GM18868 (cell line): ENCODE measurements at regions not wholly inside any gene's neighbourhood (a gene's known extent, or its start where the extent isn't known, plus 50 kb on each side); places are given as distances from the start of the nearest gene placed in this dataset.

Experiments
- ATAC-seq: cut with Tn5 transposase; IDR thresholded peaks from one replicate; pipeline ENCODE4 v1.9.1; 2021; ENCODE audit warnings: mild to moderate bottlenecking, moderate library complexity; ENCODE audit not compliant: unreplicated experiment

DNA sequence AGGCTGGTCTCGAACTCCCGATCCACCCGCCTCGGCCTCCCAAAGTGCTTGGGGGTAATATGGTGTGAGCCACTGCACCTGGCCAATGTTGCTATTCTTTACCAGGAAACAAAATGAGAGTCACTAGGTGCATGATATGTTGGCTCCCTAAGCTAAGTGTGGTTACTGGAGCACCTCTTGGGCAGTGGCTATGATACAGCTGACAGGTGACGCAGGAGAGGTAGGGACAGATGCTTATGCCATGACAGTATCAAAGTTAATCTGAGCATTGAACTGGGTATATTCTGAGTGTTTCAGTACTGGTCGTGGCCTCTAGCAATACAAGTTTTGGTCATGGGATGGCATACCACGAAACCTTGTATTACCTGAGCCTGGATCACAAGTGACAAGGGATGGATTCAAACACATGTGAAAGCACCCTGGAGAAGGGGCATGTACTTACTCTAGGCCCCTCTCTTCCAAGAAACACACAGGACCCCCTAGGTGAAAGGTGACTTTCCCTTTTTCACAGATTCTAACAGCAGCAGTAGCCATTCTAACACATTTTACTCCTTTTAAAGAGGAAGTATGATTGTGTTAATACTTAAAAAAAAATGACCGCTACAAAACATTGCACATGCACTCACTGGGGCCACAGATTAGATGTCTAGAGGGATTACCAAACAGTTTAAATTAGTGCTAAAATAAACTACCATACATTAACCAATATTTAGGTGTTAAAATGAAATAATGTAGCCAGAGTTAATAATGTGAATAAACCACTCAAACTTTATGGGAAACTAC is 467.3 kb downstream of the SHQ1 start:
- ATAC-seq: no peak

DNA sequence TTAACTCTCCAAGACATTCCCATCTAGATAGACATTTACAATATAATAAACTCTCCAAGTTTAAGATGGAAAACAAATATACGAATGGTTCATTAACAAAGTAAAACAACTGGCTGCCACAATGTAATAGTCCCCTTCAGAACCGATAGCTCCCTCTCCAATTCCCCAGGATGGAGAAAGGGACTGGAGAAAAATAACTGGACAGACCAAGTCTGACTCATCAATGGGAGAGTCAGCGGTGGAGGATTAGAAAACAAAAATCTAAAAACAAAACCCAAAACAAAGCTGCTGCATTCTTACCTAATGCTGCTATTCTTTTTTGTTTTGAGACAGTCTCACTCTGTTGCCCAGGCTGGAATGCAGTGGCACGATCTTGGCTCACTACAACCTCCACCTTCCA is 468.1 kb downstream of the SHQ1 start:
- no peak for ATAC-seq

DNA sequence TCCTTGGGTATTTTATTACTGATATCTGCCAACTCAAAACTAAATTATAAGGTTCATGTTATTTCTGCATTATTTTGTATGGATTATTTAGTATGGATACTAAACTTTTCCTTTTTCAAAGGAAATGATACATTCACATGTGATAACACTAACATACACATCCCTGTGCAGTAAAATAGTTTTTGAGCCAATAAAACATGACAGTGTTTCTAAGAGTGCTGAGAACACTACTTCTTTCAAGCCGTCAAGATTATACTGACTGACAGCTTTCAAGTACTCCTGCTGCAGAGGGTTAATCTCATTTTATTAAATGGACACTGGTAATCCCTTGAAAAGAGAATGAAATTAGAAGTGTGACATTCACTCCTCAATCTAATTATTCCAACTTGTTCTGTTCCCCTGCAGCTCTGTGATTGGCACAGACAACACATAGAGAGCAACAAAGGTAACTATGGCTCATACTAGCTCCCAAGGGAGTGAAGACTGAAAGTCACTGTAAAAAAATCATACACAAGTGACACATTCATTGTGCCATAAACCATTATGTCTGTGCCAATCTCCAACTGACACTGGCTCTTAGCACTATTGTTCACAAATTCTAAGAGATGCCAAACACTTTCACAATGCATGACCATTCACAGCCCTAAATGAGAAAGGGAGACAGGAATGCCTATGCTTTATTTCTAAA is 468.6 kb downstream of the SHQ1 start:
- no peak for ATAC-seq

DNA sequence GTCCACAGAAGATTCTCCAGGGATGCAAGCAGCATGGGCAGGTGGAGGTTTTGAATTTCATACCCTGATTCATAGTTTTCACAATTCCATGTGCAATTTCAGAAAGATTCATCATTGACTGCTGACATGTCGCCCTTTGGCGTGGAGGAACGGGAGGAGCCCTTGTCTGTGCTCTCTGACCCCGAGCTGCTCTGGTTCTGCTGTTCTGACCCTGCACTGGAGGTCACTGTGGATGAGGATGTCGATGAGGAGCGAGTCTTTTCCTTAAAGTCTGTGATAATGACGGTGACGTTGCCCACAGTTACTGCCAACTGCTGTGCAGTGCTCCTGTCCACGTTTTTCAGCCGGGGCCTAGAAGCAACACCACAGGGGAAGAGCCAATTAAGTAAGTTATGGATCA is 470.0 kb downstream of the SHQ1 start:
- no peak for ATAC-seq

DNA sequence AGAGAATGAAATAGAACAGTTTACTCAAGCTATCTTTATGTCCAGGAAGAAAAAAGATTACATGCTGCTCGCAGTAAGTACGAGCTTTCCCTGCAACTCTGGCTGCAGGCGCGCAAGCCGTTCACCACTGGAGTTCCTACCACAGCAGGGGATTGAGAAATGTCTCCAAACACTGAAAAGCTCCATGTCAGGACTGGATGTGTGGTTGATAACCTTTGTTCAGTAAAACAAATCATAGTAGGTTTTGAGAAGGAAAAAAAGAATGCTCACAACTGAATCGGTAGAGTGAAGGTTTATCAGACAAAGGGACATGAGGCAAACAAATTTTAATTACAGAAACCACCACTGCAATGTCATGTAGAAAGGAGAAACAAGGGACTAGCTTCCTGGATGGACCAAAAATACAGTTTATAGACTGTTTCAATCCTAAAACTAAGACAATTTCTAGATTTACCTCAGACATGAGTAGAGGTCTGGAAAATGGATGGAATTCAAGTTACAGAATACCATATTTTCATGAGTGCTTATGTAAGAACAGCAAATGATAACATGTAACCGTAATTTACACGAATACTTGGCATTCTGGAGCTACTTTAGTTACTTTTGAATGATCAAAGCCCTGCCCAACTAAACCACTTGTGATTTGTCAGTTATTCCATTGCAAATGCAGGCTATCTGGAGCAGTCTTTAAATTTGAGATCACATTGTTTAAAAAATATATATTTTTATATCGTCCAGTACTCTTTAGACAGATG is 471.1 kb downstream of the SHQ1 start:
- ATAC-seq: no peak

DNA sequence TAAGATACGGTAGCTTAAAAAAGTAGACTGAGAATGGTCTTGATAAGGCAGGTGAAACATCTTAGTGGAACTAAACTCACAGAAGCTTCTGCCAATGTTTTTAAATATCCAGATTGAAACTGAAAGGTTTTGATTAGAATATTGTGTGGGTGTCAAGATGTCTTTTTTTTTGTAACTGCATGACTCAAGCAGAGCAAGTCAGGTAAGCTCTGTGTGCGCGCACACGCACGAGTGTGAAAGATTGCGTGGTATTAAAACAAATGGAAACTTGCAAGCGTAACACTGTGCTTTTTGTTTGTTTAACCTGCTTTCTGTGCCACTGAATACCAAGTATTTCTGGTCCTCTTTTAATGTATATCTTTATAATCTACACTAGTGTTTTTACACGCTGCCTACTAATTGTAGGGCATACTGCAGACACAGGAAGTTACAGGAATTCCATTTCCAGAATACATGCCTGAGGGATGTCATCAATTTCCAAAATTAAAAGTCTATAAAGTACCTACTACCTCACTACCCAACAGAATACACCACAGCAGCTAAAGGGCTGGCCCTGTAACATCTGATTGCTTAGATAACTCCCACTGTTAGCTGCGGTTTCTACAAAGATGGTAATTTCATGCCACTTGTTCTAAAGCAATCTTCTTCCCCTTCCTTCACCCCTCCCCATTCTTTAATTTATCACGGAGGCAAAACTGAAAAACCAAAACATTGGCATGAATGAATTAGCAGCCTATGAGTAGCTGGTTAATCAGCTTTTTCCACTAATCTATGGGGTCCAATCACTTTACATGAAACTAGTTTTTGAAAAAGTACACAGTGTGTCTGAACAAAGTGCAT is 472.8 kb downstream of the SHQ1 start:
- peak; percentile 83 for ATAC-seq

DNA sequence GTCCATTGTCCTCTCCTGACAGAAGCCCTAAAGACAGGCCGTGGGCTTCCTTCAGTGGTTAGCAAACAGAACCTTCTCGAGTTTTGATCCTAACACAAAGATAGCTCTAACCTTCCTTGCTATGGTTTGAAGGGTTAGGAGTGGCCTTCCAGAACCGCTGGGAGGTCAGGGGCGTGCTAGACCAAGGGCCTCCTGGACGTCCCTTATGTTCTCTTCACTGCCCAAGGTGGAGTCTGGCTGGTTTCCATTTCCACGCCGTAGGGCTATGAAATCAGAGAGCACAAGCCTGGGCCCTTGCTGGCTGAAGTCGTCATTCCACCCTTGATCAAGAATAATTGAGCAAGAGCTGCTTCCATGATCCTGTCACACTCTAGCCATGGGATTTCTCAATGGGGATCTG is 475.1 kb downstream of the SHQ1 start:
- ATAC-seq: no peak

DNA sequence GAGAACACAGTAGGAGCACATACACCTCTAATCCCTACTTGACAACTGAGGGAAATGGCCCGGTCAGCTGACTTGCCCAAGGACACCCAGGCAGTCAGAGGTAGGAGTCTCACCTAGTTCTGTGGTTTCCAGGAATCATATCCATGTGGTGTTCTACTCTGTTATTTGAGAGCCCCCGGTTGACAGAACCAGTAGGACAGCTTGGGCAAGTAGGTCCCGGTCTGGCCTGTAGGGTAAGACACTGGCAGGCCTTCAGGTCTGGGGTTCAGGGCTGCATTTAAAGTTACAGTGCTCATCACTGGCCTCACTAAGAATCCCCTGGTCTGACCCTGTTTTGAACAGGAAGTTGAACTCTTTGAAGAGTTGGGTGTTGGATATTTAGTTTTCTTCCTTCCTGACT is 476.1 kb downstream of the SHQ1 start:
- ATAC-seq: no peak

DNA sequence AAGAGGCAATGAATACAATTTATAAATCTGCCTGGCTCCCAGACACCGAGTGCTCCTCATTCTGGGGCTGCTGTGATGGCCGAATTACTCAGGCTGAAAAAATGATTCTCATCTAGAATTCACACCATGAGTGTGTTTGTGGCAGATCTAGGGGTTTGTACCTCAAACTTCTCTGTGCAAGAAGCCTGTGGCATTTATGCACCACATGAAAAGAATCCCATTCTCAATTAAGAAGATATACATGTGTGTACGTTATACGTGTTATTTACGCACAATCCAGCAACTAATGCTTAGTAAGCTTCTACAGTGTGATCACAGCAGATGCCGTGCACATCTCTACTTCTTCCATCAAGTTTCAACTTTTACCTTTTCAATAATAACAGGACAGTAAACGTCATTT is 476.8 kb downstream of the SHQ1 start:
- no peak for ATAC-seq

DNA sequence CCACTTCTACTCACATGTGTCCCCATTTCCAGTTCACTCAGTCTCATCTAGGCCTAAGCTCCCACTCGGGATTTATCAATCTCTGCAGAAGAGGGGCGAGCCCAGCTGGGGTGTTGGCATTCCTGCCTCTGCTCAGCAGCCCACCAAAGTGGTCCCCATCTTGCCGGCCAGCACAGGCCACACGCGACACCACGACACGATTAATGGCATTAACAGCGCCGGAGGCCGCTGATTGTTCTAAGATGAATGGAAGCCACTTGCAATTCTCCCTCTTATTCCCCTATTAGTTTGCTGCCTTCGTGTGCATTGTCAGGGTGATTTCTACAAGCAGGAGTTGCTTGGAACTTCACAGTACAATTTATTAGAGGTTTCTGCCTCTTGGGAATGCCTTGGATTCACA is 477.3 kb downstream of the SHQ1 start:
- ATAC-seq: no peak

DNA sequence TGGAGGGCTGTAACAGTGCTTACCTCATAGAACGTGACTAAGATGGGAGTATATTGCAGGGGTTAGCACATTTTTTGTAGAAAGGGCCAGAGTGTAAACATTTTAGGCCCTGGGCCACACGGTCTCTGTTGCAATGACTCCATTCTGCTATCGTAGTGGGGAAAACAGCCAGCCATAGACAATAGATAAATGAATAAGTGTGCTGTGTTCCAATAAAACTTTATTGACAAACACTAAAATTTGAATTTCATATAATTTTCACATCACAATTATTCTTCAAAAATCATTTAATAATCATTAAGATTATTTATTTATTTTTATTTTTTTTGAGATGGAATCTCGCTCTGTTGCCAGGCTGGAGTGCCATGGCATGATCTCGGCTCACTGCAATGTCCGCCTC is 478.6 kb downstream of the SHQ1 start:
- ATAC-seq: no peak

DNA sequence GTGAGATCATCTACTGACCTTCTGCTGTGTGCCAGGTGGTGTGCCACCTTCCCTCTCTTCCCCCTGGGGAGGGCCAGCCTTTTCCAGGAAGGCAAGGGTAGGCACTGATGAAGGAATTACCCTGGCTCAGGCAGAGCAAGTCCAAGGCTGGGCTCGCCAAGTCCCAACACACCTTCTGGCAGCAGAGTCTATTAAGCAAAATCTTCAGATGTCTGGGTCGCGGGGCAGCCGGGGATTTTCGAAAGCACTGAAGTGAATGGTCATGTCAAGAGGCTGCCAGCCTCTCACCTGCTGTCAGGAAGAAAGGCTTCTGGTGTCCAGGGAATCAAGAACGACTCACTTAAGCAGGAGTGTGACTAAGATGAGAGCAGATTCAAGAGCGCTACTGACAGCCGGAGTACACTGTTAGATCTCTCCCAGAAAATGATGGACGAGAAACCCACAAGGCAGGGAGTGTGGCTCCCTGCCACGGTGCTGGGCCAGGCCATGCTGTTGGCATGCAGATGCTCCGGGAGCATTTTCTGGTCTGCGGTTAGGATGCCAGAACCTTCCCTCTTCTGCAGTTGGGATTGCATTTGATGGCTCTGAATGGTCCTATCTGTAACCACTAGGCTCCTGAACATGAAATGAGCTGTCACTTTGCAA is 479.8 kb downstream of the SHQ1 start:
- ATAC-seq: no peak

DNA sequence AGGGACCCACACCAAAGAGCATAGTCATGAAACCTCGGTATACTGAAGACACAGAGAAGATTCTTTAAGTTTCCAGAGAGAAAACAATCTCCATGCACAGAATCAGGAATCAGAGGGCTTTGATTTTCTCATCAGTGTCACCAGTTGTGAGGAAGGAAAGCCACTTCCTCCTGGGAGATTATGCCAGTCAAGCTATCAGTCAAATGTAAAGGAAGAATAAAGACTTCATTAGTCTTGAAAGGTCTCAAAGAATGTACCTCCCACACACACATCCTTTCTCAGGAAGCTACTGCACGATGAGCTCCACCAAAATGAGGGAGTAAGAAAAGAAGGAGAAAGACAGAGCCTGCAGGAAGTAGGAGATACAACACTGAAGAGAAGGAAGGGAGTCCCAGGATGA is 486.3 kb downstream of the SHQ1 start:
- no peak for ATAC-seq

DNA sequence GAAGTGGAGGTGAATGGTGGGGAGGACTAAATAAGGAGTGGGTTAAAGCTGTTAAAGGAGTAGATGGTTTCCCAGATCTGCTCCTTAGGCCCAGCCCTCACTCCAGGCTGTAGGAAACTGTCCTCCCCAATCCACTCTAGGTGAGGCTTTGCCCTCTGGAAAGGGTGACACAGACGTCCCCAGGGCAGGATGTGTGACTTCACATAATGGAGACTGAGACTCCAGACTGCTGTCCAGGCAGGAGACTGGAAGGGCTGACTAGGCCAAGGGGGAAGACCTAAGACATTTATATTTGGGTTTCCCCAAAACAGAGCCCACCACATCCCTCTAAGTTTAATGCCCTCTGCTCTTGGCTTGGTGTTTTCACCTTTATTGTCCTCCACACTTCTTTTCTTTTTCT is 488.5 kb downstream of the SHQ1 start:
- no peak for ATAC-seq

DNA sequence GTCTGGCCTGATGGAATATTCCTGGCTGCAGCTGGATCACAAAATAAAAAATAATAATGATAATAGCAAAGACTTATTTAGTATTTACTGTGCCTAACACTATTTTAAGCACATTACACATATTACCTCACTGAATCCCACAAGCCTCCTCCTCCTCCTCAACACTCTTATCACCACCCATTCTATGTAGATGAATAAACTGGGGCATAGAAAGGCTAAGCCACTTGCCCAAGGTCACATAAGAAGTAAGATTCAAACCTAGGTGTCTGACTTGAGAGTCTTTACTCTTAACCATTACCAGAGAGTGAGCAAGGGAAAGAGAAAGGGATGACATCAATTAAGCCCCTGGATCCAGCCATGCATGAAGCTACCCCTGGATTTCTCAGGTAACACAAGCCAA is 493.1 kb downstream of the SHQ1 start:
- ATAC-seq: no peak

DNA sequence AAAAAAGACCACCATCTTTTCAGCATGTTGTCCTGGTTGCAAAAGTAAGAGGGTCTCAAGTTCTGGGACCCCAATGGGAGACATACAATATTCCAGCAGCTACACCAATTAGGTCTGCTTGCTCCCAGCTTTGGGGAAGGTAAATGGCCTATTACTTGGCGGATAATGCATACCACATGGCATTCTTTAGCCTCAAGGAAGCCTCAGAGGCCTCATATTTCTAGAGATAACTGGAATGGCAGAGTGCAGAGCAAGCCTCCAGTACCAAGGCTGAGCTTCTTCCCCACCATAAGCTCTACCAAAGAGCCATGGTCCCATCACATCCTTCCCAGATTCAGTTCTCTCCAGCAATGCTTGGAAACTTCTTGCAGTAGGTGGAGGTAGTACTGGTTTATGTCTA is 493.8 kb downstream of the SHQ1 start:
- ATAC-seq: no peak

DNA sequence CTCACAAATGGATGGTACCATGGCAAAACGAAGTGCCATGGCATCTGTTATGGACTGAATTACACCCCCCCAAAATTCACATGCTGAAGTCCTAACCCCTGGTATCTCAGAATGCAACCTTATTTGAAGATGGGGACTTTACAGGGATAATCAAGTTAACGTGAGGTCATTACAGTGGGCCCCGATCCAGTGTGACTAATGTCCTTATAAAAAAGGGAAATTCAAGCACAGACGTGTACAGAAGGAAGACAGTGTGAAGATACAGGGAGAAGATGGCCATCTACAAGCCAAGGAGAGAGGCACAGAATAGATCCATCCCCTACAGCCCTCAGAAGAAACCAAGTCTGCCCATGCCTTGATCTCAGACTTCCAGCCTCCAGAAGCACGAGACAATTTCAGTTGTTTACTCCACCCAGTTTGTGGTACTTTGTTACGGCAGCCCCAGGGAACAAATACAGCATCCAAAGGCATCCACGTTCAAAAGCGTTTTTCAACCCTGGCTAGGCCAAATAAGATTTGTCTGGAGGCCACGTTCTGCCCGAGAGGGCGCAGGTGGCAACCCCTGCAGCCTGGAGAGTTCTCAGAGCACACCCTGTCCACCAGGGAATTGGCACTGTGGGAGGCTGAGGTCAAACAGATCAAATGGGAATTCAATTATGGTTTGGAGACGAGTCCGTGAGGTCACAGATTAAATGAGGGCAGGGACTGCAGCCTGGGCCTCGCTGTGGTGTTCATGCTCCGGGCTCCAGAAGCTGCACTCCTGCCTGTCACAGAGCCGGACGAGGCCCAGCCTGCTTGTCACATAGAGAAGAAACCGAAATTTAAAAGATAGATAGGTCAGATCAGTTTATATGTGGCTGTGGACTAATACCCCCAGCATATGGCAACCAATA is 494.8 kb downstream of the SHQ1 start:
- ATAC-seq: no peak

DNA sequence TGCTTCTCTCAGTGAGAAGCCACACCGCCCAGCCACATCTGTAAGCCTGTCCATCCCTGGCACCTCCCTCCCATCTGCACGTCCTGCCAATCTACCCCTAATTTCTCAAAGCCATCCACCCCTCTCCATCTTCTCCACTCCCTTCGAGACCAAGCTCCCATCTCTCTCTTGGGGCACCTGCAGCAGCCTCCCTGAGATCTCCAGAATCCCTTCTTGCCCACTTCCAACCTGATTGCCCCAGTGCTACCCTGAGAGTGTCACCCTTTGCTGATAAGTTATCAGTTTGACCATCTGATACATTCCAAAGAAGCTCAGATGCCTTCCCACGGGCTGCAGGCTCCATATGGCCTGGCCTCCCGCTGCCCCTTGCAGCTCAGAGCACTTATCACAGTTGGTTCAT is 496.1 kb downstream of the SHQ1 start:
- no peak for ATAC-seq

DNA sequence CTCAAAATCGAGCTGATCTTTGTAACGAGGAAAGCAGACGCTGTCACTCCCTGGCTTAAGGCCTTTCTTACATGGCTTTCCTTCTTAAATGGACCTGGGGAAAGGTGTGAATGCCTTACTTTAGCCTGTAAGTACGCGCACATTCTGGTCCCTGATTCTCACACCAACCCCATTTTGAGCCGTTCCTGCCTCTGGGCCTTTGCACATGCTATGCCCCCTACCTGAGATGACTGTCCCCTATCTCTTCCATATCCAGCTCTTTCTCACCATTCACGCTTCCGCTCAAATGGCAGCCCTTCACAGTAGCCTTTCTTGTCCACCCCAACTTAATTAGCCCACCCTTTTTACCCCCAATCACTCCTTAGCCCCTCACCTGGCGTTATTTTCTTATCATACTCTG is 496.7 kb downstream of the SHQ1 start:
- ATAC-seq: no peak
